ENCODE measurements at regions not wholly inside any gene's neighbourhood (a gene's known extent, or its start where the extent isn't known, plus 50 kb on each side); places are given as distances from the start of the nearest gene placed in this dataset.

DNA sequence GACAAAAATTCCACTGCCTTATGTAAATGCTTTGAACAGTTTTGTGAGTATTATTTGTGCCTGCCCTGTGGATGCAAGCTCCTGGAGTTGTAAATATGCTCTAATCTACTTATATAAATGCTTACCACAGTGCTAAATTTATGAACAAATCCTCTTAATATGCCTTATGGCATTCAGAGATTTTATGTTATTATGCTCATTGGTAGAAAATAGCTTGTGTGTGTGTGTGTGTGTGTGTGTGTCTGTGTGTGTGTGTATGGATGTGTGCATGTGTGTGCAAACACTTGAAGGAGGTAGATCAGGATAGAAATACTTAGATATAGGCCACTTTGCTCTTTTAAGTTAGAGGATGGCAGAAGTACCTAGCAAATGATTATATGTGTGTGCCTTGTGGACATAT is 253.9 kb downstream of the TAF11L14 start:
- no peak for DNase-seq (ENCODE audit: low read depth in 4 of 4, low spot score in 1 of 4)

DNA sequence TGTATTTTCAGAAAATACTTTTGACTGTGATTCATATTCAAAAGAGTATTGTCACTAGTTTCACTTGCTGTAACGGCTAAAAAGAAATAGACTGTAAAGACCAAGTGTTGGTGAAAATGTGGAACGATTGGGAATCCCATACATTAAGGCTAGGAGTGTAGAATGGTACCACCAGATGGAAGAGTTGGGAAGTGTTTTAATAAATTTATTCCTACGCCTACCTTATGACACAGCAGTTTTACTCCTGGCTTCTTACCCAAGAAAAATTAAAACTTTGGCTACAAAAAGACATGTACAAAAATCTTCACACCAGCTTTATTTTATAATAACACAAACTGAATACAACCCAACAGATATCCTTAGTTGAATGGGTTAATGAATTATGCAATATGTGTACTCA is 256.2 kb downstream of the TAF11L14 start:
- no peak for DNase-seq (ENCODE audit: low read depth in 4 of 4, low spot score in 1 of 4)

DNA sequence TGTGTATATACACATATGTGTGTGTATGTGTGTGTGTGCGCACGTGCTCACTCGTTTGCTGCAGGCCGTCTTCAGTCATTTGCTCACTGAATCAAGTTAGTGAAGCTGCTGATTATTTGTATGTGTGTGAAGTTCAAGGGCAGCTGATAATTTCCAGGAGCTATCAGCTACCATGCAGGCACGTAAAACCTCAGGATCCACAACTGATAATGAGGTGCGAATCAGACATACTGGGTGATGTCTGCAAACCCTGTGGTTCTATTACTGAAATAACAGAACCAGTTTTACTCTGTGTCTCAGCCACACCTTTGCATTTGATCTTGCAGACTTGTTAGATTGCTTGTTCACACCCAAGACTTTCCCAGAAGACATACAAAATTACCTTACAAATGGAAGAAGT is 257.6 kb downstream of the TAF11L14 start:
- DNase-seq (ENCODE audit: low read depth in 4 of 4, low spot score in 1 of 4) = no peak

DNA sequence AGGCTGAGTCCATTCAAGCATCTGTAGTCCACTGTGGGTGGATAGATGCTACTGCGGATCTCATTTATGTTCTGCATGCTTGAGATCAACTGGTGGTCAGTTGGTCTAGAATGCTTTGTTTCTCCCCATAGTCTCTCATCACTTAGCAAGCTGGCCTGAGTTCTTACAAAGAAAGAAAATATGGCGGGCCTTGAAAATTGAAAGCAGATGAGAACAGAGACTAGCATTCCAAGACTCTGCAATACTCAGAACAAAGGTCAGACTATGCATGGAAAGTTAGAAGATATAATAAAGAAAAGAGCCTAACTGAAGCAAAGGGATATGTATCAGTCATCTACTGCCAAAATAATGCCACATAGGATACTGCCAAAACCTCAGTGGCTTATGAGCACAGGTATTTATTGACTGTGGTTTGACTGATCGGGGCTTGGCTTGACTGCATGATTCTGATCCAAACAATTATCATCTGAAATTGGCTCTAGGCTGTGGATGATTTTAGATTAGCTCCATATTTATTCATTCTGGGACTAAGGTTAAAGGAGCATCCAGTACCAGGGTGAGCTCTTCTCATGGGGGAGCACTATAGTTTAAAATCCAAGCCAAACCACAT is 258.9 kb downstream of the TAF11L14 start:
- no peak for DNase-seq (ENCODE audit: low read depth in 4 of 4, low spot score in 1 of 4)

DNA sequence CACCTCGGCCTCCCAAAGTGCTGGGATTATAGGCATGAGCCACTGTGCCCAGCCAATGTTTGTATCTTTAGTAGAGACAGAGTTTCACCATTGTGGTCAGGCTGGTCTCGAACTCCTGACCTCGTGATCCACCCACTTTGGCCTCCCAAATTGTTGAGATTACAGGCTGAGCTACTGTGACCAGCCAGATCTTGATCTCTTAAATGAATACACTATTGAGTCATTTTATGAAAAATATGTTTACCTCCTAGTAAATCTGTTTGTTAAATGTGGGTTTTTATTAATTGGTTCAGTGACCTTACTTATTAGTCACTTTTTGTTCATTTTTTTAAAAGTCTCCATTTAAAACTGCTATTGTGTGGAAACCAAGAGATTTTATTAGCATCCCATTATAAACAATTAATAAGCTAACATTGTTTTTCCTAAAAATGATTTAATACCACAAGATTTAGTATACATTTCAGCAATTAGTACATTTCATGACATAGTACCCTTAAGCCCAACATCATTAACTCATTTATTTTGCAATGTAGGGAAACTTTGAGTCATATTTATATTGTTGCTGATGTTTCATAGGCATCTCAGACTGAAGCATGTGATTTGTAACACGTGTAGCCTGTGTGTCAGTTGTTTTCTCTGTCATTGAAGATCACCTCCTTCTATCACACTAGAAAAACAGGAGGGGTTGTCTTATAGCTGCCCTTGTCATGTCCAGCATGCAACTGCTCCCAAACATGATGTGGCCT is 261.2 kb downstream of the TAF11L14 start:
- DNase-seq (ENCODE audit: low read depth in 4 of 4, low spot score in 1 of 4) = no peak

DNA sequence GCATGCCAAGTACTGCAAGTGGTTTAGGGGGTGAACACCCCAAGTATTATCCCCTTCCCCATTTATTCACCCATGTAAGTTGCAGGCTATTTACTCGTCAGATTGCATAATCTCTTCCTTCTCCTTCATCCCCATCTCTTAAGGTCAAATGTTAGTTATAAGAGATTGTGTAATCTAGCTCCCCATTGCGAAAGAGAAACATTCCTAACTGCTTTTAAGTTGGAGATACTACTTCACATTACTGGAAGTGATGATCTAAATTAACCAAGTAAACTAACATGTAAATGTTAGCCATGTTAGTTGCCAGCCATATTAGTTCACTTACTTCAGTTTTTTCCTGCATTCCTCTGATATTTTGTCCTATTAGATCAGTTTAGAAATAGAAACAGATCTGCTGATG is 262.3 kb downstream of the TAF11L14 start:
- no peak for DNase-seq (ENCODE audit: low read depth in 4 of 4, low spot score in 1 of 4)

DNA sequence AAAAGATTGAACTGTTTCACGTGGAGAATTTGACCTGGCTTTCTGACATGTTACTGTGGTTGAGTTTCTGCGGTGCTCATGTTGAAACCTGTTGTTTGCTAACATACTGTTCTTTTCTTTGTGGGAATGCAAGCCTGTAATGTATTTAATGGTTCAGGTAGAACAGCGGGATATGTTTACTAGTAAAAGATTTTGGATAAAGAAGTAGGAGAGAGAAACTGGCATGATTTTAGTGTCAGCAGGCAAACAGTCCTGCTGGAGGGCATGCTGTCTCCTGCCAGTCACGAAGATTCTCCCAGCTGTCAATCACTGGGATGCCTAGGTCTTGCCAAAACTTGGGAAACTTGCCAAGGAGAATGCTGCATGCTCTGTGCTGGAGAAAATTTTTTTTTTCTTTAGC is 263.5 kb downstream of the TAF11L14 start:
- no peak for DNase-seq (ENCODE audit: low read depth in 4 of 4, low spot score in 1 of 4)

DNA sequence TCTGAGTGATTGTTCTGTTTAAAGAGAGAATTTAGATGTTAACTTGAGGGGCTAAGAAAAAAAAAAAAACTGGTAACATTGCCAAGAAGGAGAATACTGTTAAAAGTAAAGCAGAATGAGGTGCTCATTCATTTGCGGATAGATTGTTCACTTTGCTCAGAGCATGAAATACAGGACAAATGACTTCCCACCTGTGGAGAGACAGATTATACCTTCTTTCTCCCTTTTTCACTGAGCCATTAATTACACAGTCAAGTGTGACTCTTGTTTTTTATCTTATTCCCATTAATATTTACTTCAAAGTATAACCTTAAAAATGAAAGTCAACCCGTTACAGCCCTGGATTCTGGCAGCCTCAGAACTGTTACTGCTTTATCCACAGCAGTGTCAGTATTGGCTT is 264.5 kb downstream of the TAF11L14 start:
- DNase-seq (ENCODE audit: low read depth in 4 of 4, low spot score in 1 of 4) = no peak

DNA sequence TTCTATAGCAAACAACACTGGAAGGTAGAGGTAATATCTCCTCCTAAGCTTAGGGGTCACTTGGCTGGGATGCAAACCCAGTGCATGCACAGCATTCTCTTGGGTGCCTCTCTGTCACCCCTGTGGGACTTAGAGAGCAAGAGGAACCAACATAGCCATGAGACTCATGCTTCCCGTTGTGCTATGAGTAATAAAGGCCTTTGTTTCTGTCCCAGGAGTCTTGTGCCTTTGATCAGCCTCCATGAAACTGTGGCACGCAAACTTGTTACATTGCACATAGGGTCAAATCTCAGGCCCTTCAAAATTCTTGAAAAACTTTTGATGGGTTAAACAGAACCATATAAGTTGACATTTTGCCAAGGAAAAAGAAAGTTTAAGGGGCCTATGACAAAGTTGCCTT is 272.8 kb downstream of the TAF11L14 start:
- no peak for DNase-seq (ENCODE audit: low read depth in 4 of 4, low spot score in 1 of 4)

DNA sequence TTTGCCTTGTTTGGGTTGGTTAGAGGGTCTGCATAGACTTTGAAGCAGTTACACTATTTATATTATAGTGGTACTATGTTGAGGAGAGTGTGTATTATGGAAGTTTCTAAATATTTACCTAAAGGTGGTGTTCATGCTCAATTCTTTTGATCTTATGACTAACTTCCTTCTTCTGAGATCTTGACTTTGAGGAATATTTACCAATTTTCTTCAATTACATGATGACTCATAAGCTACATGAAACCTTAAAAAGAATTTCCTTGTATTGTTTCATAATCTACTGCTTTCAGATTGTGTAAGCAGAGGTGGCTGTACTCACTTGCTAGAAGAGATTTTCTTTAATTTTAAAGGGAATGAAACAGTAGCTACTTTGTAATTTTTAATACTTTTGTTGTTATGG is 276.1 kb downstream of the TAF11L14 start:
- no peak for DNase-seq (ENCODE audit: low read depth in 4 of 4, low spot score in 1 of 4)

DNA sequence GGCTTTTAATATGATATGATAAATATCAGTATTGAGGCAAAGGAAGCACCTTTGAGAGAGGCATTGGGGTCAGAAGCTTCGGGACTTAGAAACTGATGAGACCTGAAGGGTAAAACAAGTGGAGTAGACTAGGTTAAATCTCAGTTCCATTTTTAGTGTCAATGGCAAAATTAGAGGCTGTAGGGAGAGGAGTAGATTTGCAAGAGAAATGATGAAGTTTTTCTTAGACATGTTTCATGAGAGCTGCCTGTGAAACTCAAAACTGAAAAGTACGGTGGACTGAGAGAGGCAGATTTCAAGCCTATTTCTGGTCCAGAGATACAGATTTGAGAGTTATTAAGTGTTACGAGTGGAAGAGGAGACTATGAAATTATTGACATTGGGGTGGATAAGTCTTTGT is 278.5 kb downstream of the TAF11L14 start:
- DNase-seq (ENCODE audit: low read depth in 4 of 4, low spot score in 1 of 4) = no peak

DNA sequence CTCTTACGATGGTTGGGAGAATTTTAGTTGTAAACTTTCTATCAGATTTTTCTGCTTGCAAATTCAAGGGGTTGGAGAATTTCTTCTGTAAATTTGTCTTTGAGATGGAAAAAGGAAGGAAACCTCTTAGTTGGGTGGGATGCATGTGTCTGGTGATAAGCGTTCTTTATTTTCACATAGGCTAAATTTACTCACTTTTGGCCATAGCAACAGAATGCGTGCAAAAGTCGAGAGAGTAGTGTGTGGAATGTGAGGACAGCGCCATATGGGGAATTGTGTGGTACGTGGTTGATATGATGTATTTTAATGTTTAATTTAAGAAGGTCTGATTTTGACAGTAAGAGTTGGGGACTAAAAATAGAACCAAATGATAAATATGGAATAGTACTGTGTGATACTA is 282.2 kb downstream of the TAF11L14 start:
- no peak for DNase-seq (ENCODE audit: low read depth in 4 of 4, low spot score in 1 of 4)

DNA sequence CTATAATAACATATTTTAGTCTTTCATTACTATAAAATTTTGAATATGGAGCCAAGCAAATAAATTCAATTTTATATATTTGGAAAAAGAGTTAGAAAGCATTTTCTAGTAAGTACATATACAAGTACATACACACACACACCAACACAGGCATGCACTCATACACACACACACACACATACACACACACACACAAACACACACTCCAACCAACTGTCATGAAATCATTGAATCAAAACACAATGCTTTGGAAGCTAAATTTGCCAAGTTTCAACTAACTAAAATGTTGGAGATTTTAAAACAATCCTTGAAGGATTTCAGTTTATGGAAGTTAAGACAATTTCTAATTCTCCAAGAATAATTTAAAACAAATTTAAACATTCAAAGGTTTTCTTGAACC is 283.2 kb downstream of the TAF11L14 start:
- DNase-seq (ENCODE audit: low read depth in 4 of 4, low spot score in 1 of 4) = no peak

DNA sequence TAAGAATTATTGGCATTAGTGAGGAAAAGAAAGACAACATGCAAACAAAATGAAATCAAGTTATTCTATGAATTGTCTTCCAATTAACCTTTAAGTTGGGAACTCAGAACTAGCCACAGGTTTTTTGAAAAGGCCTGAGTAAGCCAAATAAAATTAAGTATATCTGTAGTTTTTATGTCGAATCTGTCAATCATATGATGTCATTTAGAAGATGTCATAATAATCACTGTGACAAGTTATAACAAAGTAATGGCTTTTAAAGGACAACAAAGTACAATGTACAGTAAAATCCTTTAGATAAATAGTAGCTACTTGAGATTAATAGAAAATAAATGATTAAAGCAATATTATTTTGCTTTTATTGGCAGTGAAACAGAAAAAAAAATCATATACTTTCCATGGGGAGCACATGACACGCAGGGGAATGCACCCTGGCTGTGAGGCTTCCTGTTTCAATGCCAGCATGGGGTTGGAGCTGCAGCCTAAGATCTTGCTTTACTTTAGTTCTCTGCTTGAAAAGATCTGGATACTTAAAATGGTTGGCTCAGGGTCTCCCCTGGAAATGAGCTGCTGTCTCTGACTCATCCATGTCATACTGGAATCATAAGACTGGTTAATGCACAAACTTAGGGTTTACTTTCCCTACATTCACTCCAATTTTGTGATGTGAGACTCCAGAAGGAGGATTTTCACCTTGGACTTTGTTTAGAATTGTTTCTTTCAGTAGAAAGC is 284.3 kb downstream of the TAF11L14 start:
- no peak for DNase-seq (ENCODE audit: low read depth in 4 of 4, low spot score in 1 of 4)

DNA sequence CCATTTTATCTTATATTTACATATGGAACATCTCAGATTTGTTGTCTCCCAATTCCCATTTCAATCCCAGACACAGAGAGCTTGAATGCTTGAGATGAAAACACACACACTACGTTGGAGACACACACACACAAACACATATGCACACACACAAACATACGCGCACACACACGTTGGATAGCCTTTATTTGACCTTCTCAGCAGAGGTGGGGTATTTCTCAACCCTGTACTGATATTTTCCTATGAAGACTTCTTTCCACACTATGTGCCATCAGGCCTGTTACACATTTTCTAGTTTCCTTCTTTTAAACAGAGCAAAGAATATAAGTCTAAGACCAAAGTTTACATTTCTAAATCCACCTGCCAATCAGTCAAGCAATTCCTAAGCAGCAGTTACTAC is 291.0 kb downstream of the TAF11L14 start:
- DNase-seq (ENCODE audit: low read depth in 4 of 4, low spot score in 1 of 4) = no peak

DNA sequence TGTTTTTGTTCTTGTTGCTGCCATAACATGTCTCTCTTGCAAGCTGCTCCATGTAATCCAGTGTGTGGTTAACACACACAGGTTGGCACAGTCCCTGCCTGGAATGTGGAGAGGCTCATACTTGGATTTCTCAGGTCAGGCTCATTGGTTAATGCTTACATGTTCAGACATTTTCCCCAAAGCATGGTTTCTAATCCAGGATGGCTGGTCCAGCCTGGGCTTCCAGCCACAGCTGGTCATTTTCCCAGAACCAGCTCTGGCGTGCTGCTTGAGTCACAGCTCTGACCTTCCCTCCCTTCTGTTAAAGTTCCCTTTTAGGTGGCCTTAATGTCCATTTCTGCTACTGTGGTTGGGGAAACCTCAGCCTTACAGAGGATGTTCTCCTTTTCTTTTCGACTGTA is 294.3 kb downstream of the TAF11L14 start:
- DNase-seq (ENCODE audit: low read depth in 4 of 4, low spot score in 1 of 4) = no peak

DNA sequence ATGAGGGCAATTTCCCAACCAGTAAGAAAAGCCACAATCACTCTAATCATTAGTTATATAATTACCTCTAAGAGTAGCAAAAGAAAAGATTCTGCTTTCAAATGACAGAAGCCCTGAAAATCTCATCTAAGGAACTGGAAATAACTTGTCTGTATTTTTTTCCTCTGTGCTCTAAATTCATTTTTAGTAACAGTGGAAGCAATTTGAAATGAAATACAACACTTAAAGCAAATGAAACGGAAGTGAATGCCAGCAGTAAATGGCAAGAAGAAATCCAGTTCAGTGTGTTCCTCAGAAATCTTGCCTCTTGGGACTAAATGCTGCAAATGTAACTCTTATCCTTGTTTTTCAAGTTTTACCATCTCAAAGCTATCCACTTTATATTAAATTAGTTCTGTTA is 294.9 kb downstream of the TAF11L14 start:
- DNase-seq (ENCODE audit: low read depth in 4 of 4, low spot score in 1 of 4) = no peak

DNA sequence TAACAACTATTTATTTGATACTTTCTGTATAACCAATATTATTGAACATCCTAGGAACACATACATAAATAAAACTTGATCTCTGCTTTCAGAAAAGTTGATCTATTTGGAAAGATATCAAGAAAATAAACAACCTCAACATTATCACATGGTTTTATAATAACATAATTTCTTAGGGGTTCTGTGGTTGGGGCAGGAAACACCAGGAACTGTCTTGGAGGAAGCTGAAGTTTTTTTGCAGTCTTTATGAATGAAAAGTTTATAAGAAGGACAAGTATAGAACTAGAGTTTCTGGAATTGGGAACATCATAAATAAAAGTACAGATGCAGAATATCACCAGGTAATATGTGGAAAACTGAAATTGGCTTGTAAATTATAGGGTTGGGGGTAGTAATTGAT is 296.1 kb downstream of the TAF11L14 start:
- no peak for DNase-seq (ENCODE audit: low read depth in 4 of 4, low spot score in 1 of 4)

DNA sequence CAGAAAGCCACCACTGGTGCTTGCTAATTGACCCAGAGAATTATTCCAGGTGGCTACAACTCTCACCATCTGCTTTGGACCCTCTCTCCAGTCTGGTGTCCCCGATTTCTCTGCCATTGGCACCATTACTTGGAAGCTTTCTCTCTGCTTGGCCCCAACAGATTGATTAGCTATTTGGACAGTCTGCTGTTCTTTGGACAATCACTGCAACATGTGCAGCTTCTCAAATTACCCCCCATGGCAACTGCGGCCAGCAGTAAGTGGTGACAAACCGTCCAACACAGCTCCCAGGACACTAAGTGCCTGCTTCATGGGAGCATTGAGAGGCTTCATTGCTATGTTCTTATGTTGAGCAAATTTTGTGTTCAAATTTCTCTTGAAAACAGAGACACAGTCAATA is 309.8 kb downstream of the TAF11L14 start:
- no peak for DNase-seq (ENCODE audit: low read depth in 4 of 4, low spot score in 1 of 4)

DNA sequence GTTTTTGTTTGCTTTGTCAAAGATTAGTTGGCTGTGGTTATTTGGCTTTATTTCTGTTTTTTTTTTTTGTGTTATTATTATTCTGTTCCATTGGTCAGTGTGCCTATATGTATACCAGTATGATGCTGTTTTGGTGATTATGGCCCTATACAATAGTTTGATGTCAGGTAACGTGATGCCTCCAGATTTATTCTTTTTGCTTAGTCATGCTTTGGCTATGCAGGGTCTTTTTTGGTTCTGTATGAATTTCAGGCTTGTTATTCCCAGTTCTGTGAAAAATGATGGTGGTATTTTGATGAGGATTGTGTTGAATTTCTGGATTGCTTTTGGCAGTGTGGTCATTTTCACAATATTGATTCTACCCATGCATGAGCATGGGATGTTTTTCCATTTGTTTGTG is 312.8 kb downstream of the TAF11L14 start:
- no peak for DNase-seq (ENCODE audit: low read depth in 4 of 4, low spot score in 1 of 4)

DNA sequence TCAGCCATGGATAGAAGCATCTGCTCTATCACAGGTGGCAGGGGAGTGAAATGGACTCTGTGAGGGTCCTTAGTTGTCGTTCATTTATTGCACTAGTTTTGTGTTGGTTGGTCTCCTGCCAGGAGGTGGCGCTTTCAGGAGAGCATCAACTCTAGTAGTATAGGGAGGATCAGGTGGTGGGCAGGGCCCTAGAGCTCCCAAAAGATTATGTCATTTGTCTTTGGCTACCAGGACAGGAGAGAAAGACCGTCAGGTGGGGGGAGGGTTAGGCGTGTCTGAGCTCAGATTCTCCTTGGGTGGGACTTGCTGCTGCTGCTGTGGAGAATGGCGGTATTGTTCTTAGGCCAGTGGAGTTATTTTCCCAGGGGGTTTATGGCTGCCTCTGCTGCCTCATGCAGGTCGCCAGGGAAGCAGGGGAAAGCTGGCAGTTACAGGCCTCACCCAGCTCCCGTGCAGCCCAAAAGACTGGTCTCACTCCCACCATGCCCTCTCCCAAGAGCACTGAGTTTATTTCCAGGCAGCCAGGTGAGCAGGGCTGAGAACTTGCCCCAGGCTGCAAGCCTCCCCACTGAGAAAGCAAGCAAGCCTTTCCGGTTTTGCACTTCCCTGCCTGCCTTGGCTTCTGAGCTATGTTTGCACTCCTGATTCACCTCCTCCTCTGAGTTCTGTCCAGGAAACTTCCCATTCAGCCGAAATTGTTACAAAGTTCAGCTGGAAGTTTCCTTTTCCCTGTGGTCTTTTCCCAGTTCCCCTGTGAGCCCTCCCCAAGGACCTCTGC is 317.3 kb downstream of the TAF11L14 start:
- no peak for DNase-seq (ENCODE audit: low read depth in 4 of 4, low spot score in 1 of 4)

DNA sequence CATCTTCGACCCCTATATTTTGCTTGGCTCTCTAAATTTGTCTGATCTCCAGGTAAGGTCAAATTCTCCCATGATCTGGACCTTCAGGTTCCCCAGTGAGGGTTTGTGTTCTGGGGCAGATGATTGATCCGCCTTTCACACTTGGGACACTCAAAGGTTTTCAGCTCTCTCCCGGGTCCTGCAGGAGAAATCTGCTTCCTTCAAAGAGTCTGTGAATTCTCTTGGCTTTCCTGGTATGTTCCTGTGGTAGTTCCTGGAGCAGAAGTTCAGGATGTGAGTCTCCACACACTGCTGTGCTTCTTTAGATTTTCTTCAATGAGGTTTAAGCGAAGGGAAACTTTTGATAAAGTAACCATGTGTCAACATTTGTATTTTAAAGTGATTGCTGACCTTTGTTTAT is 318.0 kb downstream of the TAF11L14 start:
- DNase-seq (ENCODE audit: low read depth in 4 of 4, low spot score in 1 of 4) = no peak

Measured in stimulated activated CD4-positive, alpha-beta T cell treated with anti-CD3 and anti-CD28 coated beads, Interleukin-1b, Interleukin-23, amount 100 ng/mL, for 24 hours (primary cell).